GM06990 (cell line): ENCODE measurements at regions not wholly inside any gene's neighbourhood (a gene's known extent, or its start where the extent isn't known, plus 50 kb on each side); places are given as distances from the start of the nearest gene placed in this dataset.
"Not testable (repeated sequence)": the region's sequence is repeated elsewhere in the genome, so short reads cannot be mapped to it uniquely, and the experiment has no call there.

Experiments used
- DNase-seq: peaks from one replicate; pipeline ENCODE4 v3.0.0-alpha.2; 2011; ENCODE audit not compliant: insufficient read length; ENCODE audit errors: extremely low read depth
- H3K27me3 ChIP-seq: replicated peaks from 2 replicates; pipeline ENCODE4 v1.6.0; 2011; ENCODE audit warnings: low read length; ENCODE audit not compliant: control insufficient read depth, insufficient read depth
- H3K36me3 ChIP-seq: 2 replicates; pipeline ENCODE4 v1.5.1; 2011; ENCODE audit warnings: low read length; ENCODE audit not compliant: control insufficient read depth, insufficient read depth
- H3K4me3 ChIP-seq: replicated peaks from 2 replicates; pipeline ENCODE4 v1.5.1; 2011; ENCODE audit warnings: low read depth, mild to moderate bottlenecking, control low read depth, low read length
- CTCF ChIP-seq: IDR thresholded peaks from 2 replicates; pipeline ENCODE4 v1.5.1; 2011; ENCODE audit warnings: low read length, control low read depth, mild to moderate bottlenecking, inconsistent platforms; ENCODE audit not compliant: insufficient read depth, poor library complexity, severe bottlenecking

DNA sequence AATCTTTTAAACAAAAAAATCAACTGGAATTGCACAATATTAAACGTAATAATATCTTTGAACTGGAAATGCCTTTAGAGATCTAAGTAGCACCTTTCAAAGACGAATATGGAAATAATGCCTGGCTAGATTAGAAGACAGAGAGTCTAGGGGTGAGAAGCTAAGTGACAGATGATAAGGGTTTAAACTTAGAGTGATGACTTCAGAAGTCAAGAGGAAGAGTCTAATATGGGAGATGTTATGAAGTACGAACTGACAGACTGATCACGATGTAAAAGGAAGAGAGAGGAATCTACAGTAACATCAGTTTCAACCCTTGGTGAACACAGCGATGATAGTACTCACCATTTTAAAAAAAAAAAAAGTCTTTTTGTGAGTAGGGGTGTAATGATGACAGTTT lies 57.9 kb downstream of the HINT1 start:
- Histone ChIP-seq H3K4me3 (no peak overlapping the region), H3K27me3 (no peaks in the 10 kb centered on the region), H3K36me3 (no peaks in the 10 kb centered on the region)
- no peak for TF ChIP-seq CTCF
- no peak for DNase-seq

- Histone ChIP-seq H3K36me3 (no peaks in the 10 kb centered on the region), H3K27me3 (no peaks in the 10 kb centered on the region), H3K4me3 (no peak overlapping the region)
- DNase-seq, result no peak
- no peak for TF ChIP-seq CTCF
Observed at GRCh38 chr5:131104169-131104808, 60.8 kb downstream of the HINT1 start.

- Histone ChIP-seq H3K36me3 (no peaks in the 10 kb centered on the region), H3K27me3 (no peaks in the 10 kb centered on the region), H3K4me3 (no peak overlapping the region)
- TF ChIP-seq CTCF, result no peak
- DNase-seq, result no peak
Observed at GRCh38 chr5:131096774-131097710, 68.0 kb downstream of the HINT1 start.

GRCh38 chr5:131095561-131095960 lies 69.5 kb downstream of the HINT1 start:
- H3K36me3 ChIP-seq, H3K4me3 ChIP-seq, DNase-seq, H3K27me3 ChIP-seq: not testable (repeated sequence)

GRCh38 chr5:131084436-131084835 lies 80.6 kb downstream of the HINT1 start:
- Histone ChIP-seq H3K36me3 (no peaks in the 10 kb centered on the region), H3K27me3 (no peaks in the 10 kb centered on the region), H3K4me3 (no peak overlapping the region)
- no peak for DNase-seq
- TF ChIP-seq CTCF, result no peak

DNA sequence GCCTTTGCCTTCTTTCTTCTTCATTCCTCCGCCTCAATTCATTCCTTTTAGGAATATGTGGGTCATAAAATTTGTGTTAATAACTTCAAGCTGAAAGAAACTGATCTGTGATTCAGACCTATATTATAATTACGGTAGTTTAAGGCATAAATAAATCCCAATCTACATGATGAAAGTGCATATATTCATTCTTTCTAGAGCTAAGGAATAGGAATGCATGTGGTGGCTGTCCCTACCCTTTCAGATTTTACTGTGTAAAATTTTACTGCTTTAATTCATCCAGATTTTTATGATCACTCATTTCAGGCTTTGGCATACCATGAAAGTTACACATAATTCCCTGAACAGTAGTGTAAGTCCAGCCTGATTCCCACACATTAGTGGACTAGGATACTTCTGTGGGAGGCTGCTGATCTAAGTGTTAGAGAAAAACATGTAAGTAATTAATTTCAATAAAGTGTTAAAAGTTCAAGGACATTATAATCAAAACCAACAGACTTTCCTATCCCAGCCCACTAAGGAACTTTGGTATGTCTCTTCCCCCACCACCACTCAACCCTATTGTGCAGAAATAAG lies 83.1 kb downstream of the HINT1 start:
- no peak for DNase-seq
- Histone ChIP-seq H3K4me3 (no peak overlapping the region), H3K36me3 (no peaks in the 10 kb centered on the region), H3K27me3 (no peaks in the 10 kb centered on the region)
- TF ChIP-seq CTCF, result no peak
